GM10248 (cell line): ENCODE measurements at regions not wholly inside any gene's neighbourhood (a gene's known extent, or its start where the extent isn't known, plus 50 kb on each side); places are given as distances from the start of the nearest gene placed in this dataset.

Experiments
- CTCF ChIA-PET: fragments of 300-600 bp; sonication (Branson Sonifier 250); formaldehyde crosslinking; extraction: SDS; loops from one replicate; lab custom pipeline; 2021; ENCODE audit warnings: antibody characterized with exemption; lab: Yijun Ruan, JAX
- POLR2A ChIA-PET: fragments of 350-650 bp; sonication (Branson Sonifier 250); formaldehyde crosslinking; extraction: SDS; loops from one replicate; lab custom pipeline; 2020; ENCODE audit warnings: antibody characterized with exemption; lab: Yijun Ruan, JAX
- DNase-seq: peaks from one replicate; pipeline ENCODE4 v3.0.0; 2012; ENCODE audit errors: extremely low spot score
- CTCF ChIP-seq: IDR thresholded peaks from 2 replicates; pipeline ENCODE4 v1.5.1; 2012; ENCODE audit warnings: mild to moderate bottlenecking, low read depth; ENCODE audit errors: extremely low read depth, missing control alignments, control extremely low read depth

GRCh38 chr16:85173981-85174751 lies 61.9 kb upstream of the CIBAR2 start:
- no peak for DNase-seq

GRCh38 chr16:85174871-85175723 lies 62.8 kb upstream of the CIBAR2 start:
- CTCF ChIA-PET: interaction anchor here (0.9 to 2.1 kb wide), 6 partner anchors 17 to 88 kb away, joined by 3 to 8 read pairs (median 3); no protein-coding TSS in a partner anchor
- no peak for TF ChIP-seq CTCF
- POLR2A ChIA-PET: interaction anchor here (0.6 to 1.1 kb wide), 2 partner anchors 25 to 55 kb away, joined by 3 to 4 read pairs; no protein-coding TSS in a partner anchor
- no peak for DNase-seq

More at GRCh38 chr16:85173981-85174751, 61.9 kb upstream of the CIBAR2 start:
- TF ChIP-seq CTCF: no peak
- ChIA-PET CTCF (interaction anchor here (0.9 to 2.1 kb wide), 4 partner anchors 17 to 71 kb away, joined by 3 to 8 read pairs (median 3); no protein-coding TSS in a partner anchor), POLR2A (interaction anchor here (0.6 kb wide), 1 partner anchor 24 kb away, joined by 3 read pairs; no protein-coding TSS in a partner anchor)

- DNase-seq: no peak
- POLR2A ChIA-PET: interaction anchor here (1.1 kb wide), 1 partner anchor 54 kb away, joined by 4 read pairs; no protein-coding TSS in a partner anchor
- TF ChIP-seq CTCF: no peak
- CTCF ChIA-PET: interaction anchor here (1.0 to 2.1 kb wide), 5 partner anchors 18 to 89 kb away, joined by 3 to 8 read pairs (median 3); no protein-coding TSS in a partner anchor
Measured at GRCh38 chr16:85175724-85176233, 63.5 kb upstream of the CIBAR2 start.

- no peak for TF ChIP-seq CTCF
- no peak for DNase-seq
- ChIA-PET POLR2A (no interaction called here), CTCF (interaction anchor here (1.2 to 2.1 kb wide), 4 partner anchors 53 to 90 kb away, joined by 3 to 8 read pairs (median 3); no protein-coding TSS in a partner anchor)
Measured at GRCh38 chr16:85176541-85177447, 64.5 kb upstream of the CIBAR2 start.

- no peak for TF ChIP-seq CTCF
- POLR2A ChIA-PET: no interaction called here
- CTCF ChIA-PET: interaction anchor here (1.5 kb wide), 1 partner anchor 54 kb away, joined by 3 read pairs; no protein-coding TSS in a partner anchor
- DNase-seq: no peak
Measured at GRCh38 chr16:85177448-85177846, 65.2 kb upstream of the CIBAR2 start.
